SK-N-SH (cell line): ENCODE measurements at regions not wholly inside any gene's neighbourhood (a gene's known extent, or its start where the extent isn't known, plus 50 kb on each side); places are given as distances from the start of the nearest gene placed in this dataset.

Source experiments
- EP300 ChIP-seq, 2 experiments: IDR thresholded peaks; 2 replicates each; pipeline versions ENCODE4 v1.4.0 to v1.6.1; 2012; ENCODE audit warnings: borderline replicate concordance in 1 of 2, low read depth in 1 of 2, low read length in 1 of 2
- POLR2AphosphoS5 ChIP-seq: IDR thresholded peaks from 2 replicates; pipeline ENCODE4 v1.6.1; 2012; ENCODE audit warnings: low read depth, low read length
- RAD21 ChIP-seq: IDR thresholded peaks from 2 replicates; pipeline ENCODE4 v1.6.1; 2012; ENCODE audit warnings: mild to moderate bottlenecking, low read length
- RFX5 ChIP-seq: IDR thresholded peaks from 2 replicates; pipeline ENCODE4 v1.6.1; 2012; ENCODE audit warnings: mild to moderate bottlenecking, improper control_type of control experiment, low read length
- SIN3A ChIP-seq: IDR thresholded peaks from 2 replicates; pipeline ENCODE4 v1.6.1; 2012; ENCODE audit warnings: low read depth, mild to moderate bottlenecking, low read length, moderate library complexity, borderline replicate concordance
- TAF1 ChIP-seq: IDR thresholded peaks from 2 replicates; pipeline ENCODE4 v1.6.1; 2012; ENCODE audit warnings: low read depth, mild to moderate bottlenecking, low read length, moderate library complexity, borderline replicate concordance
- TF ChIP-seq, protein P1 (sequence below): IDR thresholded peaks from 2 replicates; pipeline ENCODE4 v1.6.1; 2012; ENCODE audit warnings: mild to moderate bottlenecking, low read depth, low read length, moderate library complexity
- TF ChIP-seq, protein P2 (sequence below): fragments of 200-600 bp; sonication (generic); IDR thresholded peaks from 2 replicates; pipeline ENCODE4 v1.6.1; 2017; ENCODE audit warnings: antibody characterized with exemption, mild to moderate bottlenecking, moderate library complexity

DNA sequence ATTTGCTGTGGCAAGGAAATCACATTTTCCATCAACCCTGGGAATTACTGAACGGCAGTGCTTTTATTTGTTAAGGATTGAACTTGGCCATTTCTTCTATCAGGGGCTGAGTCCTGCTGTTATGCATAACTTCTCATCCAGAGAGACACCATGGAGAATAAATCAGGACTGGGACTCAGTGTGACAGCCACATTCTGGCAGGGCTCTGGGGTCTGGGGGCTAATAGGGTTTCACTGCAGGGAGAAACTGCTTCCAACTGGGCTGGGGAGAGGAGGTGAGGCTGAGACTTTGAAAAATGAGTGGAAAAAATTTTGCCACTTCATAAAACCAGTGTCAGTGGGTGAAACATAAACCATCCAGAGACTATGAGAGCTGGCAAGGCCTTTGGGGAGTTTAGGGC, 95.7 kb upstream of the ALDH1B1 start:
- TF ChIP-seq, protein P1, sequence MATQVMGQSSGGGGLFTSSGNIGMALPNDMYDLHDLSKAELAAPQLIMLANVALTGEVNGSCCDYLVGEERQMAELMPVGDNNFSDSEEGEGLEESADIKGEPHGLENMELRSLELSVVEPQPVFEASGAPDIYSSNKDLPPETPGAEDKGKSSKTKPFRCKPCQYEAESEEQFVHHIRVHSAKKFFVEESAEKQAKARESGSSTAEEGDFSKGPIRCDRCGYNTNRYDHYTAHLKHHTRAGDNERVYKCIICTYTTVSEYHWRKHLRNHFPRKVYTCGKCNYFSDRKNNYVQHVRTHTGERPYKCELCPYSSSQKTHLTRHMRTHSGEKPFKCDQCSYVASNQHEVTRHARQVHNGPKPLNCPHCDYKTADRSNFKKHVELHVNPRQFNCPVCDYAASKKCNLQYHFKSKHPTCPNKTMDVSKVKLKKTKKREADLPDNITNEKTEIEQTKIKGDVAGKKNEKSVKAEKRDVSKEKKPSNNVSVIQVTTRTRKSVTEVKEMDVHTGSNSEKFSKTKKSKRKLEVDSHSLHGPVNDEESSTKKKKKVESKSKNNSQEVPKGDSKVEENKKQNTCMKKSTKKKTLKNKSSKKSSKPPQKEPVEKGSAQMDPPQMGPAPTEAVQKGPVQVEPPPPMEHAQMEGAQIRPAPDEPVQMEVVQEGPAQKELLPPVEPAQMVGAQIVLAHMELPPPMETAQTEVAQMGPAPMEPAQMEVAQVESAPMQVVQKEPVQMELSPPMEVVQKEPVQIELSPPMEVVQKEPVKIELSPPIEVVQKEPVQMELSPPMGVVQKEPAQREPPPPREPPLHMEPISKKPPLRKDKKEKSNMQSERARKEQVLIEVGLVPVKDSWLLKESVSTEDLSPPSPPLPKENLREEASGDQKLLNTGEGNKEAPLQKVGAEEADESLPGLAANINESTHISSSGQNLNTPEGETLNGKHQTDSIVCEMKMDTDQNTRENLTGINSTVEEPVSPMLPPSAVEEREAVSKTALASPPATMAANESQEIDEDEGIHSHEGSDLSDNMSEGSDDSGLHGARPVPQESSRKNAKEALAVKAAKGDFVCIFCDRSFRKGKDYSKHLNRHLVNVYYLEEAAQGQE = no peak
- TF ChIP-seq EP300 (IDR thresholded peaks at IDR 0.05; ENCODE audit: borderline replicate concordance in 1 of 2, low read depth in 1 of 2, low read length in 1 of 2) (no peak), TAF1 (no peak), RAD21 (no peak), POLR2AphosphoS5 (no peak), SIN3A (no peak), RFX5 (no peak)
- TF ChIP-seq, protein P2, sequence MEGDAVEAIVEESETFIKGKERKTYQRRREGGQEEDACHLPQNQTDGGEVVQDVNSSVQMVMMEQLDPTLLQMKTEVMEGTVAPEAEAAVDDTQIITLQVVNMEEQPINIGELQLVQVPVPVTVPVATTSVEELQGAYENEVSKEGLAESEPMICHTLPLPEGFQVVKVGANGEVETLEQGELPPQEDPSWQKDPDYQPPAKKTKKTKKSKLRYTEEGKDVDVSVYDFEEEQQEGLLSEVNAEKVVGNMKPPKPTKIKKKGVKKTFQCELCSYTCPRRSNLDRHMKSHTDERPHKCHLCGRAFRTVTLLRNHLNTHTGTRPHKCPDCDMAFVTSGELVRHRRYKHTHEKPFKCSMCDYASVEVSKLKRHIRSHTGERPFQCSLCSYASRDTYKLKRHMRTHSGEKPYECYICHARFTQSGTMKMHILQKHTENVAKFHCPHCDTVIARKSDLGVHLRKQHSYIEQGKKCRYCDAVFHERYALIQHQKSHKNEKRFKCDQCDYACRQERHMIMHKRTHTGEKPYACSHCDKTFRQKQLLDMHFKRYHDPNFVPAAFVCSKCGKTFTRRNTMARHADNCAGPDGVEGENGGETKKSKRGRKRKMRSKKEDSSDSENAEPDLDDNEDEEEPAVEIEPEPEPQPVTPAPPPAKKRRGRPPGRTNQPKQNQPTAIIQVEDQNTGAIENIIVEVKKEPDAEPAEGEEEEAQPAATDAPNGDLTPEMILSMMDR = no peak
